Calu3 (cell line): ENCODE measurements at regions not wholly inside any gene's neighbourhood (a gene's known extent, or its start where the extent isn't known, plus 50 kb on each side); places are given as distances from the start of the nearest gene placed in this dataset.
A peak's percentile ranks its signal among the peaks of the same experiment; 100 is the strongest.

Experiments
- BruUV-seq: library from RNA; stranded (reverse); fragments of 400-500 nt; replicated peaks from 2 replicates; lab custom pipeline; 2021; lab: Mats Ljungman, UMichigan
- CTCF ChIA-PET: fragments of 300-600 bp; sonication (Branson Sonifier 250); formaldehyde crosslinking; loops from one replicate; lab custom pipeline; 2022; ENCODE audit warnings: antibody characterized with exemption; lab: Charles Lee
- DNase-seq: peaks from one replicate; pipeline ENCODE4 v3.0.0; 2022
- H3K27ac Mint-ChIP-seq: one replicate; pipeline ENCODE4 v1.8.0; 2022; ENCODE audit warnings: mixed read lengths; ENCODE audit not compliant: unreplicated experiment
- H3K27me3 Mint-ChIP-seq: one replicate; pipeline ENCODE4 v1.8.0; 2022; ENCODE audit warnings: mixed read lengths; ENCODE audit not compliant: unreplicated experiment
- H3K36me3 Mint-ChIP-seq: one replicate; pipeline ENCODE4 v1.8.0; 2022; ENCODE audit warnings: mild to moderate bottlenecking, moderate library complexity, mixed read lengths; ENCODE audit not compliant: insufficient read depth, unreplicated experiment
- H3K4me1 Mint-ChIP-seq: one replicate; pipeline ENCODE4 v1.8.0; 2022; ENCODE audit warnings: mild to moderate bottlenecking, low read depth, mixed read lengths; ENCODE audit not compliant: unreplicated experiment
- H3K4me3 Mint-ChIP-seq: one replicate; pipeline ENCODE4 v1.8.0; 2022; ENCODE audit warnings: mild to moderate bottlenecking, low read depth, moderate library complexity, mixed read lengths; ENCODE audit not compliant: unreplicated experiment
- H3K9me3 Mint-ChIP-seq: one replicate; pipeline ENCODE4 v1.8.0; 2022; ENCODE audit warnings: low read depth, mixed read lengths; ENCODE audit not compliant: unreplicated experiment
- CTCF ChIP-seq: fragments of 200-600 bp; IDR thresholded peaks from one replicate; pipeline ENCODE4 v1.8.0; 2022; ENCODE audit warnings: antibody characterized with exemption; ENCODE audit not compliant: unreplicated experiment
- intact Hi-C: fragments of 100-400 bp; cut with micrococcal nuclease; formaldehyde crosslinking; loops from one replicate; pipeline ENCODE4 v1.10.0; 2022; ENCODE audit not compliant: unreplicated experiment

- DNase-seq, result peak; percentile 30
- TF ChIP-seq CTCF, result no peak
- CTCF ChIA-PET, result interaction anchor here (0.6 to 0.8 kb wide), 2 partner anchors 168 to 175 kb away, joined by 3 to 4 read pairs; no protein-coding TSS in a partner anchor
- Mint-ChIP-seq H3K36me3 (peaks cover 29% of the 10 kb centered on the region), H3K27me3 (no peaks in the 10 kb centered on the region), H3K27ac (peak overlapping the region; percentile 97), H3K9me3 (no peaks in the 10 kb centered on the region), H3K4me1 (peaks cover 93% of the 10 kb centered on the region), H3K4me3 (no peak overlapping the region)
- no TSS peak for BruUV-seq
- intact Hi-C loops, result loop anchor here (1.0 to 5.0 kb wide), 2 partner anchors 104 to 157 kb away; no protein-coding TSS in a partner anchor
These were observed 475.6 kb upstream of the TNP1 start for GRCh38 chr2:217335341-217335966.

GRCh38 chr2:217334561-217334960 is 474.7 kb upstream of the TNP1 start:
- CTCF ChIA-PET, result interaction anchor here (0.6 kb wide), 1 partner anchor 167 kb away, joined by 4 read pairs; no protein-coding TSS in a partner anchor
- Mint-ChIP-seq H3K27ac (peak overlapping the region; percentile 97), H3K4me1 (peaks cover 94% of the 10 kb centered on the region), H3K36me3 (peaks cover 29% of the 10 kb centered on the region), H3K9me3 (no peaks in the 10 kb centered on the region), H3K4me3 (no peak overlapping the region), H3K27me3 (no peaks in the 10 kb centered on the region)
- DNase-seq, result no peak
- TF ChIP-seq CTCF, result no peak
- intact Hi-C loops, result loop anchor here (5.0 kb wide), 1 partner anchor 57 kb away; no protein-coding TSS in a partner anchor
- BruUV-seq, result no TSS peak

- no peak for TF ChIP-seq CTCF
- no TSS peak for BruUV-seq
- Mint-ChIP-seq H3K27me3 (no peaks in the 10 kb centered on the region), H3K4me3 (peak overlapping the region; percentile 10), H3K4me1 (peaks cover 86% of the 10 kb centered on the region), H3K9me3 (no peaks in the 10 kb centered on the region), H3K36me3 (peaks cover 23% of the 10 kb centered on the region), H3K27ac (peak overlapping the region; percentile 97)
- peak; percentile 85 for DNase-seq
- intact Hi-C loops, result loop anchor here (1.0 to 5.0 kb wide), 4 partner anchors 56 to 177 kb away; no protein-coding TSS in a partner anchor
- CTCF ChIA-PET, result interaction anchor here (0.6 to 1.2 kb wide), 6 partner anchors 178 to 622 kb away, joined by 3 to 6 read pairs (median 4); no protein-coding TSS in a partner anchor
These were observed 473.0 kb upstream of the TNP1 start for GRCh38 chr2:217332866-217333265.

- TSS peak; percentile 84 for BruUV-seq
- no peak for DNase-seq
- no peaks in the 10 kb centered on the region for H3K9me3 Mint-ChIP-seq
- peak overlapping the region; percentile 24 for H3K4me3 Mint-ChIP-seq
- intact Hi-C loops, result loop anchor here (1.0 to 5.0 kb wide), 3 partner anchors 55 to 170 kb away; no protein-coding TSS in a partner anchor
- H3K36me3 Mint-ChIP-seq, result peaks cover 23% of the 10 kb centered on the region
- CTCF ChIA-PET, result interaction anchor here (0.6 to 1.5 kb wide), 6 partner anchors 101 to 622 kb away, joined by 3 to 6 read pairs (median 3); no protein-coding TSS in a partner anchor
- TF ChIP-seq CTCF, result no peak
- H3K4me1 Mint-ChIP-seq, result peaks cover 86% of the 10 kb centered on the region
- peak overlapping the region; percentile 97 for H3K27ac Mint-ChIP-seq
- H3K27me3 Mint-ChIP-seq, result no peaks in the 10 kb centered on the region
These were observed 472.5 kb upstream of the TNP1 start for GRCh38 chr2:217332417-217332791.
